Psoas muscle (tissue), 7 donors: ENCODE measurements at regions not wholly inside any gene's neighbourhood (a gene's known extent, or its start where the extent isn't known, plus 50 kb on each side); places are given as distances from the start of the nearest gene placed in this dataset.
"Not testable (repeated sequence)": the region's sequence is repeated elsewhere in the genome, so short reads cannot be mapped to it uniquely, and the experiment has no call there.

ENCODE experiments used
- ATAC-seq, 4 donors: fragments of 200-7000 bp; cut with Tn5 transposase; one replicate each; pipeline ENCODE4 v1.9.1; 2020; ENCODE audit warnings: moderate library complexity in 3 of 4, mild to moderate bottlenecking in 2 of 4
- DNase-seq, 2 donors: peaks; one replicate each; pipeline ENCODE4 v3.0.0-alpha.2; 2020
- H3K27ac ChIP-seq: fragments of 200-600 bp; one replicate; pipeline ENCODE4 v1.8.0; 2022
- H3K27me3 ChIP-seq, 3 donors: fragments of 200-600 bp in 1 of 3; one replicate each; pipeline versions ENCODE4 v1.6.1 to v1.8.0; 2013 to 2022; ENCODE audit warnings: low read length in 2 of 3, mild to moderate bottlenecking in 2 of 3, moderate library complexity in 1 of 3; ENCODE audit not compliant: insufficient read depth in 3 of 3
- H3K36me3 ChIP-seq, 2 donors: fragments of 200-600 bp in 1 of 2; one replicate each; pipeline versions ENCODE4 v1.6.1 to v1.8.0; 2013 to 2022; ENCODE audit warnings: low read depth in 1 of 2, mild to moderate bottlenecking in 1 of 2, moderate library complexity in 1 of 2; ENCODE audit not compliant: insufficient read depth in 1 of 2
- H3K4me1 ChIP-seq: fragments of 200-600 bp; one replicate; pipeline ENCODE4 v1.8.0; 2022
- H3K4me3 ChIP-seq: fragments of 200-600 bp; one replicate; pipeline ENCODE4 v1.8.0; 2022; ENCODE audit warnings: mild to moderate bottlenecking
- H3K9me3 ChIP-seq: fragments of 200-600 bp; one replicate; pipeline ENCODE4 v1.8.0; 2022
- WGBS, 3 donors: extraction: QIAGEN DNeasy Blood & Tissue Kit; methylation state at CpG; one replicate each; pipeline versions ENCODE4 v1.1.6 to v1.1.7; 2013; 5-methylcytosine and 5-hydroxymethylcytosine counted together
- intact Hi-C, 2 donors: fragments of 100-400 bp; cut with DNase I; formaldehyde crosslinking; loops; one replicate each; pipeline versions ENCODE4 v1.11.0 to v1.14.2; 2022
- TF ChIP-seq, protein P1 (sequence below): fragments of 200-600 bp; IDR thresholded peaks from one replicate; pipeline ENCODE4 v1.8.0; 2022; ENCODE audit warnings: antibody characterized with exemption
- donor health status: healthy with polysubstance abuse.
- donor health status: DM: no; HTN: no; CAD: no; lungs with moderate emphysema.
- donor health status: Bipolar disorder and iron deficiency.
- donor health status: healthy.
- donor health status: DM: yes; HTN: yes; CAD: no.
- donor health status: DM: no; HTN: no; CAD: no.
- donor health status: DM: yes; HTN: yes; CAD: no.

DNA sequence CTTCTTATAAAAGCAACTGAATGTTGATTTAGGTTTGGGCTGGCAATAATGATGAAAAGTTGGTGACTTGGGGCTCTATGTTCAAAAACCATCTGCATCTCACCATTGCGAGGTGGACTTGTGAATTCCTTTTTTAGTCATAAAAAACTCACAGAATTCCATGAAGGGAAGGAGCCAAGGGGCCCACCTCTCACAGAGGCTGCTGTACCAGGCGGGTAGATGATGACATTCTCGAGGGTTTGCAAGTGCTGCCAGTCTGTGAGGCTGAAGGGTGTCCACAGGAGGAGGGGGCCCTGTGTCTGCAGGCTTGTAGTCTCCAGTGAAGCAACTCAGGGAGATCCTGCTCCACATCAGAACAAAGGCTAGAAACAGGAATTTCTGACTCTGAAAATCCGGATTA lies 195.5 kb upstream of the ZNF32 start:
- intact Hi-C loops: no loop called here
- no peak for DNase-seq
- H3K36me3 ChIP-seq: no peaks in the 10 kb centered on the region
- no peak overlapping the region for H3K27ac ChIP-seq
- H3K4me3 ChIP-seq: no peak overlapping the region
- H3K9me3 ChIP-seq: no peaks in the 10 kb centered on the region
- H3K27me3 ChIP-seq: peaks cover 0 to 5% (median 0%) of the 10 kb centered on the region in 3 donors
- TF ChIP-seq, protein P1, sequence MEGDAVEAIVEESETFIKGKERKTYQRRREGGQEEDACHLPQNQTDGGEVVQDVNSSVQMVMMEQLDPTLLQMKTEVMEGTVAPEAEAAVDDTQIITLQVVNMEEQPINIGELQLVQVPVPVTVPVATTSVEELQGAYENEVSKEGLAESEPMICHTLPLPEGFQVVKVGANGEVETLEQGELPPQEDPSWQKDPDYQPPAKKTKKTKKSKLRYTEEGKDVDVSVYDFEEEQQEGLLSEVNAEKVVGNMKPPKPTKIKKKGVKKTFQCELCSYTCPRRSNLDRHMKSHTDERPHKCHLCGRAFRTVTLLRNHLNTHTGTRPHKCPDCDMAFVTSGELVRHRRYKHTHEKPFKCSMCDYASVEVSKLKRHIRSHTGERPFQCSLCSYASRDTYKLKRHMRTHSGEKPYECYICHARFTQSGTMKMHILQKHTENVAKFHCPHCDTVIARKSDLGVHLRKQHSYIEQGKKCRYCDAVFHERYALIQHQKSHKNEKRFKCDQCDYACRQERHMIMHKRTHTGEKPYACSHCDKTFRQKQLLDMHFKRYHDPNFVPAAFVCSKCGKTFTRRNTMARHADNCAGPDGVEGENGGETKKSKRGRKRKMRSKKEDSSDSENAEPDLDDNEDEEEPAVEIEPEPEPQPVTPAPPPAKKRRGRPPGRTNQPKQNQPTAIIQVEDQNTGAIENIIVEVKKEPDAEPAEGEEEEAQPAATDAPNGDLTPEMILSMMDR: no peak
- no peak for ATAC-seq
- H3K4me1 ChIP-seq: peaks cover 6% of the 10 kb centered on the region
- 84 to 89% (median 88%) methylated on average over 4 of the region's 4 CpGs for WGBS, 3 donors

DNA sequence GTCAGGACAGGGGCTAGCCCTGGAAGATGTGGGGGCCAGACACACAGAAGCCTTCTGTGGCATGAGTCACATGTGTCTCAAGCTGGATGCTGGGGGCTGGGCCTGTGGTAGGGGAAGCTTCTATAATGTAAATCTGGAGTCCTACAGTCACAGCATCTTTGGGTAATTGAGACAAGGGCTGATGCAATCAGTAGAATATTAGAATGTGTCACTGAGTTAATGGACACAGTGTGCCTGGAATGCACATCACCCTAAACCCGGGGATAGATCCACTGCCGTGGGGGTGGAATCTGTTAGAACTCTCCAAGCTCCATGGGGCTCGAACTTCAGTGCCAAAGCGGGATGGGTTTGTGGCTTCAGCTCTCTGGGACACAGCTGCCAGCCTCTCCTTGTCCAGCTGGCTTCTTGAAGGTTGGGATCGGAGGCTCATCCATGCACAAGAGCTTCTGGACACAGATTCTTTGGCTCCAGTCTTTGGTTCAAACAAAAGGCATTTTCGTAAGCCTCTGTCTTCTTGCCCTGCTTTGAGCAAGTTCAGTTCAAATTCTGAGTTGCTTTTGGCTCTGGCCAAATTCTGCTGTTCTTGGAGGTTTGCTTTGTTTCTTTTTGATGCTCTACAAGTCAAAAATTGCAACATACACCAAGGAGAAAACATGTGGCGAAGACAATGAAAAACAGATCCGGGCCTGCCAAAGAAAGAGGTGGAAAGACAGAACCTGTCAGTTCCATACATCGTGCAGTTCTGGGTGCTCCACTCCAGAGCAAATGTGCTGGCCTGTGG lies 194.8 kb upstream of the ZNF32 start:
- whole genome bisulfite sequencing, 3 donors: 36 to 49% (median 36%) methylated on average over 9 of the region's 9 CpGs
- Histone ChIP-seq H3K9me3 (no peaks in the 10 kb centered on the region), H3K27me3 (peaks cover 0 to 5% (median 0%) of the 10 kb centered on the region in 3 donors), H3K36me3 (no peaks in the 10 kb centered on the region), H3K4me1 (peaks cover 6% of the 10 kb centered on the region), H3K27ac (no peak overlapping the region), H3K4me3 (no peak overlapping the region)
- TF ChIP-seq, protein P1: no peak
- peak; percentile 76 to 80 for DNase-seq
- ATAC-seq: peak; percentile 37 to 74 (median 60)
- intact Hi-C loops: no loop called here

DNA sequence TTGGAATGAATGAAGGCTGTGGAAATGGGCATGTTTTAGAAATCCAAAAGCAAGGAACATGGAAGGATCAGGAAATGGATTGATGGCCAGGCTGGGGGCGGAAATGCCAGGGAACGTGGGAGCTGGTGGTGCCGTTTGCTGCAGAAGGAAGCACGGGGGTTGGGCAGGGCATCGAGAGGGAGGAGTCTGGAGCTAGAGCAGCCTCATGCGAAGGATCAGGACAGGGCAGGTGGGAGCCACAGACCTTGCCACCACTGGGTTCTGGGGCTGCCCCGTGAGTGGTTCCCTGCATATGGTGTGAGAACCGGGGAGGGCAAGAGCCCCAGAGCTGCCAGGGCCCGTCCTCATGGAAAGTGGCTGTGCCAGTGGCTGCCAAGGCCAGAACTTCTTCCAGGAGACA lies 193.8 kb upstream of the ZNF32 start:
- Histone ChIP-seq H3K27ac (no peak overlapping the region), H3K9me3 (no peaks in the 10 kb centered on the region), H3K4me3 (no peak overlapping the region), H3K4me1 (peaks cover 6% of the 10 kb centered on the region), H3K27me3 (peaks cover 0 to 5% (median 0%) of the 10 kb centered on the region in 3 donors), H3K36me3 (no peaks in the 10 kb centered on the region)
- TF ChIP-seq, protein P1: no peak
- 71 to 79% (median 78%) methylated on average over 9 of the region's 9 CpGs for WGBS, 3 donors
- ATAC-seq (no peak), DNase-seq (no peak)
- intact Hi-C loops: no loop called here

DNA sequence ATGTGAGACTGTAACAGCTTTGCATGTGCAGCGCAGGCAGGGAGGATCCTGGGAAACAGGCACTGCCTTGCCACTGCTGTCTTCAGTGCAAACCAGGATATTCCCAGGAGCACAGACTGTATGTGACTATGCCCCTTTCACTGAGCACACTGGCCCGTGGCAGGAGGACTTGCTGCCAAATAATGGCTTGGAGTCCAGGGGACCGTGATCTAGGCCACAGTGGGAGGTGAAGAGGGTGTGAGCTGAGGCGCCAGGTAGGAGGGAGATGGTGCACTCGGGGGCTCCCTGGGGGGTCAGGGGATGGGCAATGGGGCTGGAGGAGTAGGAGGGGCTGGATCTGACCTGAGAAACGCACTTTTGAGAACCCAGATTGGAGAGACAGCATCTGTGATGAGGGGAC lies 193.4 kb upstream of the ZNF32 start:
- Histone ChIP-seq H3K27me3 (peaks cover 0 to 5% (median 0%) of the 10 kb centered on the region in 3 donors), H3K4me3 (no peak overlapping the region), H3K4me1 (peaks cover 6% of the 10 kb centered on the region), H3K27ac (no peak overlapping the region), H3K9me3 (no peaks in the 10 kb centered on the region), H3K36me3 (no peaks in the 10 kb centered on the region)
- TF ChIP-seq, protein P1: no peak
- intact Hi-C loops: no loop called here
- no peak for DNase-seq
- no peak for ATAC-seq
- WGBS, 3 donors: 79 to 85% (median 80%) methylated on average over 6 of the region's 6 CpGs

DNA sequence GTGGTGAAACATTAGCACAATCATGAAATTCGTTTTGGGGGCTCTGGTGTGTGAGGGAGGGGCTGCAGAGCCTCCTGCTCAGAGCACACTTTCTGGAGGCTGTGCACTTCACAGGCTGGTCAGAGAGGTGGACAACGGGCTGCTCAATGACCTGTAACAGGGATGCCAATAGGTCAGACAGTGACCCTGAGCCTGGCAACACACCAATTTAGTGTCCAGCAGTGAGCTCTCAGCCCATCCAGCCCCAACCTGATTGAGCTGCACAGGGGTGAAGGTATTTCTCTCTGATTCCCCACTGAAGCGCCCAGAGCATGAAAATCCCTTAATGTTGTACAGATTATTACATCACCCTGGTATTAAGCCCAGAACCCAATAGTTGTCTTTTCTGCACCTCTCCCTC lies 191.3 kb upstream of the ZNF32 start:
- intact Hi-C loops: no loop called here
- 60 to 75% (median 64%) methylated on average over 3 of the region's 3 CpGs for WGBS, 3 donors

DNA sequence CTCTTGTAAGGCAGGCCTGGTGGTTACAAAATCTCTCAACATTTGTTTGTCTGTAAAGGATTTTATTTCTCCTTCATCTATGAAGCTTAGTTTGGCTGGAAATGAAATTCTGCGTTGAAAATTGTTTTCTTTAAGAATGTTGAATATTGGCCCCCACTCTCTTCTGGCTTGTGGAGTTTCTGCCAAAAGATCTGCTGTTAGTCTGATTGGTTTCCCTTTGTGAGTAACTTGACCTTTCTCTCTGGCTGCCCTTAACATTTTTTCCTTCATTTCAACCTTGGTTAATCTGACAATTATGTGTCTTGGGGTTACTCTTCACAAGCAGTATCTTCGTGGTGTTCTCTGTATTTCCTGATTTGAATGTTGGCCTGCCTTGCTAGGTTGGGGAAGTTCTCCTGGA lies 186.1 kb upstream of the ZNF32 start:
- intact Hi-C loops, ATAC-seq, H3K4me3 ChIP-seq, H3K27me3 ChIP-seq, DNase-seq, H3K4me1 ChIP-seq, H3K9me3 ChIP-seq, H3K27ac ChIP-seq, H3K36me3 ChIP-seq: not testable (repeated sequence)
- 49 to 63% (median 51%) methylated on average over 2 of the region's 2 CpGs for WGBS, 3 donors

More for the DNA sequence above, 191.3 kb upstream of the ZNF32 start:
- TF ChIP-seq, protein P1: no peak
- no peaks in the 10 kb centered on the region for H3K4me1 ChIP-seq
- H3K4me3 ChIP-seq: no peak overlapping the region
- H3K36me3 ChIP-seq: no peaks in the 10 kb centered on the region
- H3K27ac ChIP-seq: no peak overlapping the region
- ATAC-seq: no peak
- no peak for DNase-seq
- H3K9me3 ChIP-seq: no peaks in the 10 kb centered on the region
- peaks cover 0 to 7% (median 5%) of the 10 kb centered on the region in 3 donors for H3K27me3 ChIP-seq
